Vagina (tissue), 2 donors: ENCODE measurements at regions not wholly inside any gene's neighbourhood (a gene's known extent, or its start where the extent isn't known, plus 50 kb on each side); places are given as distances from the start of the nearest gene placed in this dataset.
A peak's percentile ranks its signal among the peaks of the same experiment; 100 is the strongest.

Source experiments
- DNase-seq, 2 donors: peaks; one replicate each; pipeline ENCODE4 v3.0.0-alpha.2; 2017; ENCODE audit errors: extremely low spot score in 2 of 2
- H3K27ac ChIP-seq: fragments of 200-600 bp; sonication (generic); one replicate; pipeline ENCODE4 v1.5.1; 2019
- H3K27me3 ChIP-seq: fragments of 200-600 bp; sonication (generic); one replicate; pipeline ENCODE4 v1.5.1; 2019
- H3K36me3 ChIP-seq, 2 donors: fragments of 200-600 bp; sonication (generic); one replicate each; pipeline ENCODE4 v1.5.1; 2017 to 2019
- H3K4me1 ChIP-seq: fragments of 200-600 bp; sonication (generic); one replicate; pipeline ENCODE4 v1.5.1; 2019
- H3K4me3 ChIP-seq, 2 donors: fragments of 200-600 bp; sonication (generic); 1 replicate in 1 of 2; 2 replicates in 1 of 2; pipeline ENCODE4 v1.5.1; 2016 to 2019
- H3K9me3 ChIP-seq: fragments of 200-600 bp; sonication (generic); one replicate; pipeline ENCODE4 v1.5.1; 2019
- CTCF ChIP-seq, 3 experiments: fragments of 450-650 bp in 2 of 3; fragments of 200-600 bp in 1 of 3; sonication (generic) in 1 of 3; IDR thresholded peaks; one replicate each; pipeline ENCODE4 v1.5.1; 2017 to 2019; ENCODE audit warnings: antibody characterized with exemption in 3 of 3, mild to moderate bottlenecking in 2 of 3, moderate library complexity in 2 of 3
- POLR2A ChIP-seq, 2 donors: fragments of 450-650 bp; IDR thresholded peaks; one replicate each; pipeline ENCODE4 v1.6.1; 2017; ENCODE audit warnings: antibody characterized with exemption in 2 of 2, mild to moderate bottlenecking in 2 of 2, moderate library complexity in 2 of 2
- POLR2AphosphoS5 ChIP-seq, 2 donors: sonication (generic); formaldehyde crosslinking; IDR thresholded peaks; one replicate each; pipeline ENCODE4 v1.9.0; 2017; ENCODE audit warnings: antibody characterized with exemption in 2 of 2, mild to moderate bottlenecking in 2 of 2, low read depth in 1 of 2; ENCODE audit not compliant: insufficient read depth in 1 of 2
- intact Hi-C: fragments of 100-400 bp; cut with DNase I; formaldehyde crosslinking; loops from one replicate; pipeline ENCODE4 v1.15.1; 2023

- H3K4me1 ChIP-seq = no peaks in the 10 kb centered on the region
- TF ChIP-seq CTCF (IDR thresholded peaks at IDR 0.05) (no peak), POLR2A (IDR thresholded peaks at IDR 0.05) (no peak), POLR2AphosphoS5 (IDR thresholded peaks at IDR 0.05; ENCODE audit: insufficient read depth in 1 of 2, low read depth in 1 of 2) (no peak)
- peak in 1 of 2 donors; percentile 58 for DNase-seq
- intact Hi-C loops = no loop called here
- H3K36me3 ChIP-seq = no peaks in the 10 kb centered on the region
- H3K4me3 ChIP-seq = no peak overlapping the region
- H3K9me3 ChIP-seq = no peaks in the 10 kb centered on the region
- no peaks in the 10 kb centered on the region for H3K27me3 ChIP-seq
- no peak overlapping the region for H3K27ac ChIP-seq
These were observed 138.9 kb upstream of the RAI14 start for GRCh38 chr5:34517249-34517648.

- DNase-seq = peak; percentile 0 to 6
- intact Hi-C loops = no loop called here
- Histone ChIP-seq H3K36me3 (no peaks in the 10 kb centered on the region), H3K27ac (no peak overlapping the region), H3K4me3 (no peak overlapping the region), H3K9me3 (no peaks in the 10 kb centered on the region), H3K27me3 (no peaks in the 10 kb centered on the region), H3K4me1 (no peaks in the 10 kb centered on the region)
- TF ChIP-seq POLR2A (IDR thresholded peaks at IDR 0.05) (no peak), CTCF (IDR thresholded peaks at IDR 0.05) (no peak), POLR2AphosphoS5 (IDR thresholded peaks at IDR 0.05; ENCODE audit: insufficient read depth in 1 of 2, low read depth in 1 of 2) (no peak)
These were observed 136.5 kb upstream of the RAI14 start for GRCh38 chr5:34519489-34520220.

GRCh38 chr5:34521628-34522290 is 134.4 kb upstream of the RAI14 start:
- intact Hi-C loops = no loop called here
- peak; percentile 77 to 80 for DNase-seq
- TF ChIP-seq POLR2AphosphoS5 (IDR thresholded peaks at IDR 0.05; ENCODE audit: insufficient read depth in 1 of 2, low read depth in 1 of 2) (no peak), CTCF (IDR thresholded peaks at IDR 0.05) (no peak), POLR2A (IDR thresholded peaks at IDR 0.05) (no peak)
- H3K4me3 ChIP-seq = no peak overlapping the region
- no peaks in the 10 kb centered on the region for H3K9me3 ChIP-seq
- H3K4me1 ChIP-seq = no peaks in the 10 kb centered on the region
- no peak overlapping the region for H3K27ac ChIP-seq
- H3K36me3 ChIP-seq = no peaks in the 10 kb centered on the region
- no peaks in the 10 kb centered on the region for H3K27me3 ChIP-seq

- TF ChIP-seq POLR2A (IDR thresholded peaks at IDR 0.05) = no peak
- TF ChIP-seq POLR2AphosphoS5 (IDR thresholded peaks at IDR 0.05; ENCODE audit: insufficient read depth in 1 of 2, low read depth in 1 of 2) = peak in 1 of 2 donors; percentile 45
- TF ChIP-seq CTCF (IDR thresholded peaks at IDR 0.05) = peak; percentile 65 to 74 (median 68)
- peak in 1 of 2 donors; percentile 12 for DNase-seq
- H3K27ac ChIP-seq = no peak overlapping the region
- no peaks in the 10 kb centered on the region for H3K4me1 ChIP-seq
- no peaks in the 10 kb centered on the region for H3K9me3 ChIP-seq
- H3K27me3 ChIP-seq = no peaks in the 10 kb centered on the region
- no peak overlapping the region for H3K4me3 ChIP-seq
- intact Hi-C loops = no loop called here
- no peaks in the 10 kb centered on the region for H3K36me3 ChIP-seq
These were observed 133.3 kb upstream of the RAI14 start for GRCh38 chr5:34522599-34523386.
